ENCODE measurements at regions not wholly inside any gene's neighbourhood (a gene's known extent, or its start where the extent isn't known, plus 50 kb on each side); places are given as distances from the start of the nearest gene placed in this dataset.

DNA sequence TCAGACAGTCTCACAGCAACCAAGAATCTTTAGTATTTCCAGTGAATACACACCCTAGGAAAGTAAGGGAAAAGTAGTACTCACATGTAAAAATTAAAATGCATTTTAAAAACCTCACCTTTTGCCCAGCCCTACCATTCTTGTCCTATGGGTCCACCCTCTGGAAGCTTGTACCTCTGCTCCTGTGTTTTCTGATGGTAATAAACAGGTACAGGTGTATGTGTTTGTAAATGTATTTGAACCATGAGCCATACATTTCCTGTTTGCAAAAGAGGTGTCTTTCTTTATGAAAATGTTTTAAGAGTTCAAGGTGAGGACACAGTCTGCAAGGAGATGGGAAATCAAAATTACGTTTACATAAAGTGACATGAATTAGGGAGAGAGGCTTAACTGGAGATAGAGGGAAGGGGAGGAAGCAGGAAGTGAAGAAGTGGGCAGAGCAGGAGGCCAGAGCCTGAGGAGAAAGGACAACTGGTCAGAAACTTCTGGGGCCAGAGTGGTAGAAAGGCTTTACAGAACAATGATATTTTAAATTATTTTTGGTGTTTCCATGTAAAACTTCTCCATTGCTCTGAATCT is 52.0 kb upstream of the IVNS1ABP start:
- Histone ChIP-seq H3K4me3 (no peak overlapping the region), H3K4me1 (no peaks in the 10 kb centered on the region), H3K27me3 (ENCODE audit: low read depth) (no peaks in the 10 kb centered on the region), H3K9me3 (no peaks in the 10 kb centered on the region), H3K27ac (no peak overlapping the region), H3K36me3 (no peaks in the 10 kb centered on the region)
- TF ChIP-seq, protein P1, sequence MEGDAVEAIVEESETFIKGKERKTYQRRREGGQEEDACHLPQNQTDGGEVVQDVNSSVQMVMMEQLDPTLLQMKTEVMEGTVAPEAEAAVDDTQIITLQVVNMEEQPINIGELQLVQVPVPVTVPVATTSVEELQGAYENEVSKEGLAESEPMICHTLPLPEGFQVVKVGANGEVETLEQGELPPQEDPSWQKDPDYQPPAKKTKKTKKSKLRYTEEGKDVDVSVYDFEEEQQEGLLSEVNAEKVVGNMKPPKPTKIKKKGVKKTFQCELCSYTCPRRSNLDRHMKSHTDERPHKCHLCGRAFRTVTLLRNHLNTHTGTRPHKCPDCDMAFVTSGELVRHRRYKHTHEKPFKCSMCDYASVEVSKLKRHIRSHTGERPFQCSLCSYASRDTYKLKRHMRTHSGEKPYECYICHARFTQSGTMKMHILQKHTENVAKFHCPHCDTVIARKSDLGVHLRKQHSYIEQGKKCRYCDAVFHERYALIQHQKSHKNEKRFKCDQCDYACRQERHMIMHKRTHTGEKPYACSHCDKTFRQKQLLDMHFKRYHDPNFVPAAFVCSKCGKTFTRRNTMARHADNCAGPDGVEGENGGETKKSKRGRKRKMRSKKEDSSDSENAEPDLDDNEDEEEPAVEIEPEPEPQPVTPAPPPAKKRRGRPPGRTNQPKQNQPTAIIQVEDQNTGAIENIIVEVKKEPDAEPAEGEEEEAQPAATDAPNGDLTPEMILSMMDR (IDR thresholded peaks at IDR 0.05) = no peak
- intact Hi-C loops (cut with DNase I) = no loop called here
- no peak for ATAC-seq
- DNase-seq = no peak

DNA sequence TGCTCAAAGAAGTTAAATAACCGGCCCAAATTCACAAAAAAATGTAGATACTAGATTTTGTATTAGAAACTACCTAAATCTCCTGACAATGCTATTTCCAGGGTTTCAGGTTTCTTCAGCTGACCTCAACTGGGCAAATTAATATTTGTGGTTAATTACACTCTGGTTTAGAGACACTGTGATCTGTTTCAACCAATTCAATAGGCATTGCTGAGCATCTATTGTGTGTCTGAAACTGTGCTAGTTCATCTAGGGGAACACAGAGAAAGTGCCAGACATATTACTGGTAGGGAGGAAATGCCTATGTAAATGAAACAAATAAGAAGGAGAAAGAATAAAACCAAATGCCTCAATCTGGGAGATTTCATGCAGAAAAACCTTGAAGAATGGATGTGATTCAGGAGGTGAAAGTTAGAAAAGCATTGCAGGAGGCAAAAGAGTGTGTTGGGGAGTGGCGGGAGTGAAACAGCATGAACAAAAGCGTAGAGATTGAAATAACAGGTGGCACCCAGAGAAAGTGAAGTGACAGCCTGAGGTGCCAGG is 51.3 kb upstream of the IVNS1ABP start:
- TF ChIP-seq, protein P1 (IDR thresholded peaks at IDR 0.05) = no peak

DNA sequence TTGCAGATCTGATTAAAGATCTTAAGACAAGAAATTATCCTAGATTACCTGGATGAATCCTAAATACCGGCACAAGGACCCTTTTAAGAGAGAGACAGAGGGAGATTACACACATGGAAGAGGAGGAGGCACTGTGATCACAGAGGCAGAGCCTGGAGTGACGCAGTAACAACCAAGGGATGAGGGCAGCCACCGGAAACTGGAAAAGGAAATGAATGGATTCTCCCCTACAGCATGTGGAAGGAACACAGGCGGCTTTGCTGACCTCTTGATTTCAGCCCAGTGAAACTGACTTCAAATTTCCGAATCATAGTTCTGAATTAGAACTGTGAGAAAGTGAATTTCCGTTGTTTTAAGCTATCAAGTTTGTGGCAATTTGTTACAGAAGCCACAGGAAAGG is 50.2 kb upstream of the IVNS1ABP start:
- intact Hi-C loops (cut with DNase I) = no loop called here
- Histone ChIP-seq H3K9me3 (no peaks in the 10 kb centered on the region), H3K27ac (no peak overlapping the region), H3K36me3 (no peaks in the 10 kb centered on the region), H3K27me3 (ENCODE audit: low read depth) (no peaks in the 10 kb centered on the region), H3K4me1 (no peaks in the 10 kb centered on the region), H3K4me3 (no peak overlapping the region)
- TF ChIP-seq, protein P1 (IDR thresholded peaks at IDR 0.05) = no peak
- ATAC-seq = no peak
- no peak for DNase-seq

More for the DNA sequence above, 51.3 kb upstream of the IVNS1ABP start:
- no peak overlapping the region for H3K4me3 ChIP-seq
- DNase-seq (no peak), ATAC-seq (no peak)
- no peak overlapping the region for H3K27ac ChIP-seq
- no peaks in the 10 kb centered on the region for H3K4me1 ChIP-seq
- intact Hi-C loops (cut with DNase I) = no loop called here
- H3K9me3 ChIP-seq = no peaks in the 10 kb centered on the region
- no peaks in the 10 kb centered on the region for H3K36me3 ChIP-seq
- H3K27me3 ChIP-seq (ENCODE audit: low read depth) = no peaks in the 10 kb centered on the region

Data from lower lobe of right lung (tissue), 2 donors.